A673 (cell line): ENCODE measurements at regions not wholly inside any gene's neighbourhood (a gene's known extent, or its start where the extent isn't known, plus 50 kb on each side); places are given as distances from the start of the nearest gene placed in this dataset.
A peak's percentile ranks its signal among the peaks of the same experiment; 100 is the strongest.

Source experiments
- BruUV-seq: library from RNA; stranded (reverse); fragments of 400-500 nt; replicated peaks from 2 replicates; lab custom pipeline; 2021; lab: Mats Ljungman, UMichigan
- CTCF ChIA-PET: fragments of 300-600 bp; sonication (Branson Sonifier 250); formaldehyde crosslinking; loops from one replicate; lab custom pipeline; 2022; ENCODE audit warnings: antibody characterized with exemption; lab: Charles Lee
- POLR2A ChIA-PET: fragments of 300-600 bp; sonication (Branson Sonifier 250); formaldehyde crosslinking; loops from one replicate; lab custom pipeline; 2022; ENCODE audit warnings: antibody characterized with exemption; ENCODE audit not compliant: low non-redundant PET; lab: Charles Lee
- DNase-seq: peaks from one replicate; pipeline ENCODE4 v3.0.0-alpha.2; 2015; ENCODE audit warnings: low spot score
- H3K27ac ChIP-seq: fragments of 200-600 bp; sonication (generic); 2 replicates; pipeline ENCODE4 v1.5.1; 2016; ENCODE audit warnings: mixed run types, low read depth, mild to moderate bottlenecking, mixed read lengths, antibody characterized with exemption, low read length; ENCODE audit not compliant: poor library complexity, severe bottlenecking
- H3K27me3 ChIP-seq: fragments of 200-600 bp; sonication (generic); replicated peaks from 2 replicates; pipeline ENCODE4 v1.6.1; 2017; ENCODE audit warnings: mixed run types, low read depth, mild to moderate bottlenecking, mixed read lengths, antibody characterized with exemption, low read length; ENCODE audit not compliant: insufficient read depth, poor library complexity
- H3K36me3 ChIP-seq: fragments of 200-600 bp; sonication (generic); 2 replicates; pipeline ENCODE4 v1.6.1; 2016; ENCODE audit warnings: mixed run types, mild to moderate bottlenecking, mixed read lengths, antibody characterized with exemption, low read length; ENCODE audit not compliant: insufficient read depth, poor library complexity, severe bottlenecking
- H3K4me1 ChIP-seq: fragments of 200-600 bp; sonication (generic); 2 replicates; pipeline ENCODE4 v1.6.1; 2017; ENCODE audit warnings: mixed run types, mild to moderate bottlenecking, mixed read lengths, antibody characterized with exemption, low read length; ENCODE audit not compliant: insufficient read depth, poor library complexity, severe bottlenecking
- H3K4me3 ChIP-seq: fragments of 200-600 bp; sonication (generic); 2 replicates; pipeline ENCODE4 v1.5.1; 2016; ENCODE audit warnings: low read depth, mixed run types, mild to moderate bottlenecking, mixed read lengths, low read length; ENCODE audit not compliant: poor library complexity, severe bottlenecking
- H3K9me3 ChIP-seq: fragments of 200-600 bp; sonication (generic); 2 replicates; pipeline ENCODE4 v1.6.1; 2016; ENCODE audit warnings: mixed run types, low read depth, mild to moderate bottlenecking, mixed read lengths, antibody characterized with exemption, low read length; ENCODE audit not compliant: poor library complexity, severe bottlenecking
- EZH2 ChIP-seq: fragments of 200-600 bp; sonication (generic); IDR thresholded peaks from 2 replicates; pipeline ENCODE4 v1.6.1; 2017; ENCODE audit warnings: borderline replicate concordance, low read depth, mild to moderate bottlenecking, mixed read lengths, antibody characterized with exemption, low read length; ENCODE audit not compliant: poor library complexity, severe bottlenecking
- intact Hi-C: fragments of 100-400 bp; cut with micrococcal nuclease; formaldehyde crosslinking; loops from one replicate; pipeline ENCODE4 v1.10.0; 2022; ENCODE audit not compliant: unreplicated experiment
- TF ChIP-seq, protein P1 (sequence below): fragments of 300-800, 200-600 bp; sonication (generic); conservative IDR thresholded peaks from 2 replicates; pipeline ENCODE4 v1.5.1; 2017; ENCODE audit warnings: low read depth, mild to moderate bottlenecking, antibody characterized with exemption, low read length, moderate library complexity, mixed read lengths

DNA sequence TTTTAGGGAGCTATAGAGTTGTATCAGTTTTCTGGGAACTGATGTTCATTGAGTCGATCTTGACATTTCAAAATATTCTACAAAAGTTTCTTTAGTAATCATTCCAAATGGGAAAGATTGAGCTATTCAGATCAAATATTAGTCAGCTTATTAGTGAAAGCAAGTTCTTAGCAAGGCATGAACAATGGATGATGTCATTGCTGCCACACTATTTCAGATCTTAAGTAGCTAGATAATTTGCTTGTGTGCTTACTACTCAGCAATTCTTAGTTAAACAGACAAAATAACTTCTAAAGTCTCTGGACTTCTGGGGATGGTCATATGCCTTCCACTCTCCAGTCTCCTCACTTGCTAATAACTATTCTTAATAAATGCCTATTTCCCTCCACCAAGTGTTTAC is 69.0 kb upstream of the CDH8 start:
- CTCF ChIA-PET = no interaction called here

DNA sequence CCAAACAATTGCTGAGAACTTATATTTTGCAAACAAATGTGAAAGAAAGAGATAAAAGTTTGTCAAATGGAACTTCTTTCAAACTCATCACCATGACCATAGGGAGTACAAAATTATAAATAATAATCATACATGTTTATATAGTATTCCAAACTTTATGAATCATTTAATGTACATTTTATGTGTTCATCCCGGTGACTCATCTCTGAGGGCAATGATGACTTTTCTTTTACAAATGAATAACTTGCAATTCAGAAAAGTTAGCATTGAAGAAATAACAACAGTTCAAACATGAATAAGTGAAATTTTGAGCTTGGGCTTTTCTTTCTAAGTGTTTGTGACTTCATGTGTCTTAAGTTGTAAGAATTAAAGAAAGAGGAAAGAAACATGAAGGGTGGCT is 66.3 kb upstream of the CDH8 start:
- ChIA-PET CTCF (no interaction called here), POLR2A (no interaction called here)
- H3K27me3 ChIP-seq = no peaks in the 10 kb centered on the region
- no peaks in the 10 kb centered on the region for H3K36me3 ChIP-seq
- no peak for DNase-seq
- H3K9me3 ChIP-seq = no peaks in the 10 kb centered on the region
- H3K4me1 ChIP-seq = peaks cover 26% of the 10 kb centered on the region
- no TSS peak for BruUV-seq
- no peak overlapping the region for H3K4me3 ChIP-seq
- TF ChIP-seq, protein P1, sequence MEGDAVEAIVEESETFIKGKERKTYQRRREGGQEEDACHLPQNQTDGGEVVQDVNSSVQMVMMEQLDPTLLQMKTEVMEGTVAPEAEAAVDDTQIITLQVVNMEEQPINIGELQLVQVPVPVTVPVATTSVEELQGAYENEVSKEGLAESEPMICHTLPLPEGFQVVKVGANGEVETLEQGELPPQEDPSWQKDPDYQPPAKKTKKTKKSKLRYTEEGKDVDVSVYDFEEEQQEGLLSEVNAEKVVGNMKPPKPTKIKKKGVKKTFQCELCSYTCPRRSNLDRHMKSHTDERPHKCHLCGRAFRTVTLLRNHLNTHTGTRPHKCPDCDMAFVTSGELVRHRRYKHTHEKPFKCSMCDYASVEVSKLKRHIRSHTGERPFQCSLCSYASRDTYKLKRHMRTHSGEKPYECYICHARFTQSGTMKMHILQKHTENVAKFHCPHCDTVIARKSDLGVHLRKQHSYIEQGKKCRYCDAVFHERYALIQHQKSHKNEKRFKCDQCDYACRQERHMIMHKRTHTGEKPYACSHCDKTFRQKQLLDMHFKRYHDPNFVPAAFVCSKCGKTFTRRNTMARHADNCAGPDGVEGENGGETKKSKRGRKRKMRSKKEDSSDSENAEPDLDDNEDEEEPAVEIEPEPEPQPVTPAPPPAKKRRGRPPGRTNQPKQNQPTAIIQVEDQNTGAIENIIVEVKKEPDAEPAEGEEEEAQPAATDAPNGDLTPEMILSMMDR = no peak
- TF ChIP-seq EZH2 = no peak
- intact Hi-C loops = no loop called here
- no peak overlapping the region for H3K27ac ChIP-seq

More for the DNA sequence above, 69.0 kb upstream of the CDH8 start:
- Histone ChIP-seq H3K36me3 (no peaks in the 10 kb centered on the region), H3K27ac (no peak overlapping the region), H3K4me1 (peaks cover 9% of the 10 kb centered on the region), H3K27me3 (no peaks in the 10 kb centered on the region), H3K9me3 (no peaks in the 10 kb centered on the region), H3K4me3 (no peak overlapping the region)
- POLR2A ChIA-PET = no interaction called here
- TF ChIP-seq, protein P1 = no peak
- TF ChIP-seq EZH2 = no peak
- BruUV-seq = no TSS peak
- intact Hi-C loops = no loop called here
- no peak for DNase-seq

DNA sequence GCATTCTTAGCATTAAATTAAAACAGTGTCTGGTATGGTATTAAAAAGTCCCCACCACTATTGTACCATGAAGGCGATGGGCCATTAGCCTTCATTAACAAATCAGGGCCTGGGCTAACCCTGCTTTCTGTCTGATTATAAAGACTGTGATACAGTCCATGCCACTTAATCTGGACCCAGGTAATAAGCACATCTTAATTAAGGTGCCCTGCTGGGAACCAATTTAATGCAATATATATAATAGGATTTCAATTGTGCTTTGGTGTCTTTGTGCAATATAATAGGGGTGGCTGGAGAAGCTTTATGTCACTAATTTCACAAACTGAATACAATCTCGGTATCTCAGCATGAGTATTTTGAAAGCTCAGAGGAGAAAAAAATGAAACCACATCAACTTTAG is 64.4 kb upstream of the CDH8 start:
- POLR2A ChIA-PET = no interaction called here
- peak; percentile 57 for DNase-seq
- no TSS peak for BruUV-seq
- CTCF ChIA-PET = no interaction called here
- TF ChIP-seq, protein P1 = no peak
- TF ChIP-seq EZH2 = no peak
- H3K4me3 ChIP-seq = no peak overlapping the region
- H3K9me3 ChIP-seq = no peaks in the 10 kb centered on the region
- H3K36me3 ChIP-seq = no peaks in the 10 kb centered on the region
- intact Hi-C loops = no loop called here
- H3K27me3 ChIP-seq = no peaks in the 10 kb centered on the region
- no peak overlapping the region for H3K27ac ChIP-seq
- H3K4me1 ChIP-seq = peaks cover 30% of the 10 kb centered on the region
